IMR-90 (cell line): ENCODE measurements at regions not wholly inside any gene's neighbourhood (a gene's known extent, or its start where the extent isn't known, plus 50 kb on each side); places are given as distances from the start of the nearest gene placed in this dataset.

Experiments used
- ATAC-seq: fragments of 200-7000 bp; cut with Tn5 transposase; 2 replicates; pipeline ENCODE4 v1.9.1; 2020; ENCODE audit warnings: low read depth, mild to moderate bottlenecking, moderate library complexity
- BruUV-seq: library from RNA; stranded (reverse); fragments of 400-500 nt; replicated peaks from 2 replicates; lab custom pipeline; 2021; lab: Mats Ljungman, UMichigan
- CTCF ChIA-PET: fragments of 300-600 bp; formaldehyde crosslinking; extraction: SDS; loops from one replicate; lab custom pipeline; 2021; ENCODE audit warnings: antibody characterized with exemption; lab: Yijun Ruan, JAX
- POLR2A ChIA-PET: fragments of 300-600 bp; sonication (Branson Sonifier 250); formaldehyde crosslinking; loops from one replicate; lab custom pipeline; 2022; ENCODE audit warnings: antibody characterized with exemption; ENCODE audit not compliant: unreplicated experiment; lab: Charles Lee
- DNase-seq: peaks from one replicate; pipeline ENCODE4 v3.0.0; 2013
- H2AFZ ChIP-seq: replicated peaks from 2 replicates; pipeline ENCODE3; 2013; ENCODE audit warnings: low read length, mild to moderate bottlenecking; ENCODE audit not compliant: poor library complexity
- H2AK5ac ChIP-seq: 2 replicates; pipeline ENCODE4 v1.6.1; 2013; ENCODE audit warnings: low read depth, low read length, inconsistent platforms
- H2AK9ac ChIP-seq: replicated peaks from 2 replicates; pipeline ENCODE3; 2013; ENCODE audit warnings: mild to moderate bottlenecking, low read depth, low read length, moderate library complexity; ENCODE audit not compliant: poor library complexity
- H2BK120ac ChIP-seq: 2 replicates; pipeline ENCODE4 v1.6.1; 2013; ENCODE audit warnings: low read depth, low read length, inconsistent platforms
- H2BK15ac ChIP-seq: 3 replicates; pipeline ENCODE4 v1.6.1; 2013; ENCODE audit warnings: low read depth, low read length, inconsistent platforms
- H2BK20ac ChIP-seq: 2 replicates; pipeline ENCODE4 v1.6.1; 2013; ENCODE audit warnings: low read depth, mild to moderate bottlenecking, inconsistent platforms, low read length, moderate library complexity
- H2BK5ac ChIP-seq: 2 replicates; pipeline ENCODE4 v1.6.1; 2013; ENCODE audit warnings: mild to moderate bottlenecking, low read depth, low read length, inconsistent platforms; ENCODE audit not compliant: poor library complexity, severe bottlenecking
- H3K14ac ChIP-seq: replicated peaks from 2 replicates; pipeline ENCODE4 v1.6.1; 2013; ENCODE audit warnings: low read depth, low read length, inconsistent platforms
- H3K18ac ChIP-seq: 2 replicates; pipeline ENCODE4 v1.6.1; 2013; ENCODE audit warnings: low read depth, low read length, control low read depth
- H3K23ac ChIP-seq: 2 replicates; pipeline ENCODE4 v1.6.1; 2013; ENCODE audit warnings: low read depth, low read length, inconsistent platforms
- H3K27ac ChIP-seq: 2 replicates; pipeline ENCODE4 v1.5.1; 2013; ENCODE audit warnings: mild to moderate bottlenecking, control low read depth, low read length; ENCODE audit not compliant: insufficient read depth
- H3K27me3 ChIP-seq: 2 replicates; pipeline ENCODE4 v1.6.1; 2013; ENCODE audit warnings: low read length; ENCODE audit not compliant: control insufficient read depth, insufficient read depth
- H3K36me3 ChIP-seq: 2 replicates; pipeline ENCODE4 v1.6.1; 2013; ENCODE audit warnings: low read length, mixed read lengths; ENCODE audit not compliant: control insufficient read depth, insufficient read depth
- H3K4ac ChIP-seq: 2 replicates; pipeline ENCODE4 v1.6.1; 2013; ENCODE audit warnings: low read depth, low read length, inconsistent platforms
- H3K4me1 ChIP-seq: 2 replicates; pipeline ENCODE4 v1.6.1; 2013; ENCODE audit warnings: low read length, mixed read lengths; ENCODE audit not compliant: control insufficient read depth, insufficient read depth
- H3K4me2 ChIP-seq: 2 replicates; pipeline ENCODE4 v1.6.1; 2013; ENCODE audit warnings: low read depth, mild to moderate bottlenecking, control low read depth, low read length, moderate library complexity
- H3K4me3 ChIP-seq: 2 replicates; pipeline ENCODE4 v1.5.1; 2013; ENCODE audit warnings: low read depth, mild to moderate bottlenecking, control low read depth, low read length, moderate library complexity; ENCODE audit not compliant: insufficient read depth
- H3K56ac ChIP-seq: 2 replicates; pipeline ENCODE4 v1.6.1; 2013; ENCODE audit warnings: low read length, inconsistent platforms; ENCODE audit not compliant: insufficient read depth; ENCODE audit errors: extremely low read depth
- H3K79me1 ChIP-seq, 2 experiments: 2 replicates each; pipeline ENCODE4 v1.6.1; 2013; ENCODE audit warnings: low read length in 2 of 2, inconsistent platforms in 1 of 2, low read depth in 1 of 2
- H3K9ac ChIP-seq: 2 replicates; pipeline ENCODE4 v1.6.1; 2013; ENCODE audit warnings: low read depth, low read length, control low read depth
- H3K9me1 ChIP-seq: 2 replicates; pipeline ENCODE4 v1.6.1; 2013; ENCODE audit warnings: low read length, inconsistent platforms; ENCODE audit not compliant: insufficient read depth
- H3K9me3 ChIP-seq: 2 replicates; pipeline ENCODE4 v1.6.1; 2013; ENCODE audit warnings: low read length; ENCODE audit not compliant: control insufficient read depth, insufficient read depth
- H4K20me1 ChIP-seq: 2 replicates; pipeline ENCODE4 v1.6.1; 2013; ENCODE audit warnings: low read length, inconsistent platforms; ENCODE audit not compliant: insufficient read depth
- H4K5ac ChIP-seq: 2 replicates; pipeline ENCODE4 v1.6.1; 2013; ENCODE audit warnings: mild to moderate bottlenecking, low read depth, low read length, control low read depth
- H4K8ac ChIP-seq, 2 experiments: 2 replicates each; pipeline ENCODE4 v1.6.1; 2013; ENCODE audit warnings: low read depth in 2 of 2, low read length in 2 of 2, control low read depth in 1 of 2, inconsistent platforms in 1 of 2
- H4K91ac ChIP-seq: 2 replicates; pipeline ENCODE4 v1.6.1; 2013; ENCODE audit warnings: low read depth, low read length, inconsistent platforms; ENCODE audit not compliant: insufficient read depth
- NFE2L2 ChIP-seq: fragments of 150-350 bp; IDR thresholded peaks from 2 replicates; pipeline ENCODE4 v1.6.1; 2016; ENCODE audit warnings: low read depth, mild to moderate bottlenecking, low read length
- RAD21 ChIP-seq: IDR thresholded peaks from 2 replicates; pipeline ENCODE4 v1.6.1; 2012; ENCODE audit warnings: low read length, improper control_type of control experiment
- WGBS, 2 experiments: methylation state at CpG; one replicate each; pipeline versions ENCODE4 v1.1.5 to v1.1.7; 2013; ENCODE audit warnings: missing lambda C conversion rate in 2 of 2; ENCODE audit not compliant: insufficient read length in 1 of 2; ENCODE audit errors: extremely low coverage in 2 of 2; 5-methylcytosine and 5-hydroxymethylcytosine counted together
- dilution Hi-C: fragments of 300-500 bp; cut with HindIII; formaldehyde crosslinking; loops from one replicate; pipeline ENCODE4 v1.14.3; 2018; ENCODE audit warnings: low sequenced_read_pairs; ENCODE audit not compliant: unreplicated experiment
- in situ Hi-C: fragments of 300-500 bp; cut with MboI; formaldehyde crosslinking; loops from 3 replicates; pipeline ENCODE4 v1.14.3; 2019; ENCODE audit warnings: low sequenced_read_pairs, inconsistent platforms, mixed read lengths
- intact Hi-C: fragments of 100-400 bp; cut with micrococcal nuclease; formaldehyde crosslinking; loops from 2 replicates; pipeline ENCODE4 v1.10.0; 2022
- TF ChIP-seq, protein P1 (sequence below): conservative IDR thresholded peaks from 2 replicates; pipeline ENCODE4 v1.5.1; 2012; ENCODE audit warnings: mild to moderate bottlenecking, low read depth, low read length, improper control_type of control experiment

DNA sequence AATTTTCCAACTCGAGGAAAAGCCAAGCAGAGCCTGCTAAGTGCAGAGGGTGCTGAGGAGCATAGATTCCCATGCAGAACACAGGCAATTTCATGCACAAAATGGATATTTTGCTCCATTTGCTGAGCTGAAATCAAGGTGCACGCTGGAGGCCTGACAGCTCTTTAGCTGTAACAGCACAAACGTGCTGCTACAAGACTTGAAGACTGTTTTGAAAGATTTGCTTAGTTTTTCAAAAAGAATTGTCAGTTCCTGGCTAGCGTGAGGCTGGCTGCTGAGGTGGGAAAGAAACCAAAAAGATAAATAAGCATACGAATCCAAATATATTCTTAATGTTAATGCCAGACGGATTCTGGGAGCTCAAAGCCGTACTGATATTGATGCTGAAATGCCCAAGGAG is 309.0 kb upstream of the MAF start:
- WGBS, 2 experiments: 22% methylated on average over 3 of the region's 7 CpGs; no CpG with 5 or more reads in 1 of the 2 experiments
- H3K4me3 ChIP-seq: no peak overlapping the region
- no peak overlapping the region for H3K18ac ChIP-seq
- H4K20me1 ChIP-seq: no peaks in the 10 kb centered on the region
- no peak overlapping the region for H3K14ac ChIP-seq
- dilution Hi-C loops (no loop called here), intact Hi-C loops (no loop called here), in situ Hi-C loops (no loop called here)
- BruUV-seq: no TSS peak
- no peaks in the 10 kb centered on the region for H3K9me1 ChIP-seq
- H2BK15ac ChIP-seq: no peak overlapping the region
- no peak overlapping the region for H2AK9ac ChIP-seq
- no peak overlapping the region for H2BK5ac ChIP-seq
- no peak overlapping the region for H2BK20ac ChIP-seq
- no peak overlapping the region for H3K27ac ChIP-seq
- ChIA-PET POLR2A (no interaction called here), CTCF (no interaction called here)
- no peak for TF ChIP-seq RAD21
- TF ChIP-seq NFE2L2: no peak
- TF ChIP-seq, protein P1, sequence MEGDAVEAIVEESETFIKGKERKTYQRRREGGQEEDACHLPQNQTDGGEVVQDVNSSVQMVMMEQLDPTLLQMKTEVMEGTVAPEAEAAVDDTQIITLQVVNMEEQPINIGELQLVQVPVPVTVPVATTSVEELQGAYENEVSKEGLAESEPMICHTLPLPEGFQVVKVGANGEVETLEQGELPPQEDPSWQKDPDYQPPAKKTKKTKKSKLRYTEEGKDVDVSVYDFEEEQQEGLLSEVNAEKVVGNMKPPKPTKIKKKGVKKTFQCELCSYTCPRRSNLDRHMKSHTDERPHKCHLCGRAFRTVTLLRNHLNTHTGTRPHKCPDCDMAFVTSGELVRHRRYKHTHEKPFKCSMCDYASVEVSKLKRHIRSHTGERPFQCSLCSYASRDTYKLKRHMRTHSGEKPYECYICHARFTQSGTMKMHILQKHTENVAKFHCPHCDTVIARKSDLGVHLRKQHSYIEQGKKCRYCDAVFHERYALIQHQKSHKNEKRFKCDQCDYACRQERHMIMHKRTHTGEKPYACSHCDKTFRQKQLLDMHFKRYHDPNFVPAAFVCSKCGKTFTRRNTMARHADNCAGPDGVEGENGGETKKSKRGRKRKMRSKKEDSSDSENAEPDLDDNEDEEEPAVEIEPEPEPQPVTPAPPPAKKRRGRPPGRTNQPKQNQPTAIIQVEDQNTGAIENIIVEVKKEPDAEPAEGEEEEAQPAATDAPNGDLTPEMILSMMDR: no peak
- no peak overlapping the region for H2BK120ac ChIP-seq
- H3K4me2 ChIP-seq: no peak overlapping the region
- no peak overlapping the region for H2AK5ac ChIP-seq
- no peak overlapping the region for H4K8ac ChIP-seq
- H3K36me3 ChIP-seq: no peaks in the 10 kb centered on the region
- H3K27me3 ChIP-seq: no peaks in the 10 kb centered on the region
- H3K23ac ChIP-seq: no peak overlapping the region
- no peak overlapping the region for H4K91ac ChIP-seq
- no peak overlapping the region for H4K5ac ChIP-seq
- H3K56ac ChIP-seq: no peak overlapping the region
- peaks cover 2% of the 10 kb centered on the region for H3K9me3 ChIP-seq
- no peak overlapping the region for H3K9ac ChIP-seq
- no peaks in the 10 kb centered on the region for H3K4me1 ChIP-seq
- H3K4ac ChIP-seq: no peak overlapping the region
- H3K79me1 ChIP-seq: no peaks in the 10 kb centered on the region
- ATAC-seq (no peak), DNase-seq (no peak)
- H2AFZ ChIP-seq: no peak overlapping the region
